ENCODE measurements at regions not wholly inside any gene's neighbourhood (a gene's known extent, or its start where the extent isn't known, plus 50 kb on each side); places are given as distances from the start of the nearest gene placed in this dataset.

DNA sequence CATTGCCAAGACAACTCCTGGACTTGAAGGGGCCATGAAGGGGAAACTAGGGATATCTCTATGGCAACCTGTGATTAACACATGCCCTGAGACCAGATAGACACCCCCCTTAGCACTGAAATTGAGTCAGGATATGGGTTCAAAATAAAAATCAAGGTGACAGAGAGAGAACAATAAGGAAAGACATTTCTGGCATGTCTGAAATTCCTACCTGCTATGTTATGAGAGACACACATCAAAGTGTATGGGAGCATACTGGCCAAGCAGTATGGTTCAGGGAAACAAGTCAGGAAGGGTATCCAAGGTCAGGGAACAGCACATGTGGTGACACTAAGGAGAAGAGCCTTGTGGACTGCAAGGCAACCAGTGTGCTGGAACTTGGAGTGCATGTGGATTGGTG is 388.7 kb downstream of the SHQ1 start:
- no peak for DNase-seq (ENCODE audit: low read depth)

DNA sequence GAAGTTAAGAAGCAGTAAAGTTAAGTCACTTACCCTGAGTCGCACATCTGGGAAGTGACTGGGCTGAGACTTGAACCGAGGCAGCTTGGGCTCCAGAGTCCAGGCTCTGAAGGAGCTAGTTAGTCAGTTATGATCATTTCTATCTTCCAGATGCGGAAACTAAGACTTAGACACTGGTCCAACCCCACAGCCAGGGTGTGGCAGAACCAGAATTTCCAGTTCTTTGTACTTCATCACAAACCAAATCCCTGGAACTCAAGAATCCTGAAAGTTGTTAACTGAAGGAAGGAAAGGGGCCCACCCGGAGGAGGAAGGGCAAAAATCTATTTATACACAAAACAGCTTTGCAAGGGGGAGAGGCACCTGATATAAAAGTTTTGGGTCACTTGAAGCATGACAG is 389.9 kb downstream of the SHQ1 start:
- DNase-seq (ENCODE audit: low read depth): no peak

DNA sequence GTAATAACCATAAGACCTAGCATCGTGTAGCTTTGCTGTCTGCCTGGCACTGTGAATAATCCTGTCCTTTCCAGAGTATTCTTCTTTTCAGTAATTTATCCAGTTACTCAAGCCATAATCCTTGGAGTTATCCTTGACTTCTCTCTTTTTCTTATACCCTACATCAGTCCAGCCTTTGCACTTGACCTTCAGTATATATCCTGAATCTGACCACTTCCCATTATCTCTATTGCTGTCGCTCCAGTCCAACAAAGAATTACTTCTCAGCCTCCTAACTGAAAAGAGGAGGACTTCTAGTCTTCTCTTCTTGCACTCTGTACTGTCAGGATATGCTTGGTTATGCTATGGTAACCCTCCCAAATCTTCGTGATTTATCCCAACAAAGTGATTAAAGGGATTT is 393.8 kb downstream of the SHQ1 start:
- DNase-seq (ENCODE audit: low read depth): no peak

DNA sequence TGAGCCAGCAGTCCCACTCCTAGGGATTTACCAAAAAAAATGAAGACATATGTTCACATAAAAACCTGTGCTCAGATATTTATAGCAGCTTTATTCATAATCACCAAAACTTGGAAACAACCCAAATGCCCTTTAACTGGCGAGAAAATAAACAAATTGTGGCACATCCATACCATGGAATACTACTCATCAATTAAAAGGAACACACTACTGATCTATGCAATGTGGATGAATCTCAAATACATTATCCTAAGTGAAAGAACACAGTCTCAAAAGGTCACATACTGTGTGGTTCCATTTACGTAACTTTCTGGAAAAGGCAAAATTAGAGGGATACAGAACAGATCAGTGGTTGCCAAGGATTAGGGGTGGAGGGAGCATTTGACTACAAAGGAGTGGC is 394.5 kb downstream of the SHQ1 start:
- DNase-seq (ENCODE audit: low read depth): no peak

DNA sequence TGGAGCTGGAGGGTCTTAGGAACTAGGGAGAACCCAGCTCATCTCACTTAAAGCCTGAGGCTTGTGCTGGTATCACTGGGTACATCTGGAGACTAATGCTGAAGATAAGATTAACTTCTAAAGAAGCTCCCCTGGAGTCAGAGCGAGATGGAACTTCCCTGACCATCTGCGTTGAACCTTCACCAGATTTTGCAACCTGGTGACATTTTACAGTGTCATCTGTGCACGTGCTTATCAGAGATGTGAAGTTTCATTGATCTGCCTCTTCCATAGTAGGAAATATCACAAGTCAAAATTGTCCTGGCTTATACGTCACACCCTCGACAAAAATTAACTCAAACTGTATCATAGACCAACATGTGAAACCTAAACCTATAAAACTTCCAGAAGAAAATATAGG is 395.5 kb downstream of the SHQ1 start:
- no peak for DNase-seq (ENCODE audit: low read depth)

DNA sequence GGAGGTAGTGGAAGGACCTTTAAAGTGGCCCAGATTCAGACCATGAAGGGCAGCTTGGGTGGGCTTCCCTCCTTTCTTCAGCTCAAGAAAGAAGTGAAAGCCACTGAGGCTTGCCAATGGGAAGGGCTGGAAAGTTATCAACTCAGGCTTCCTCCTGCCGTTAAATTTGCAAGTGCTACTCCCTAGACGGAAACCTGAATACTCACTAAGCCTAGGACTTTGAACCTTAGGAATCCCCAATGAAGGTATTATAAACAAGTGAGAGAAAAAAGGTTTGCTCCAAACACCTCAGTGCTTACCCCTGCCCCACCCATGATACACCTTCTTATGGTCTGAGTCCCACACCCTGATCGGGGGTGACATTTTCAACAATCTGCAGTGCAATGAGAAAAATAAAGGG is 396.4 kb downstream of the SHQ1 start:
- DNase-seq (ENCODE audit: low read depth): no peak

DNA sequence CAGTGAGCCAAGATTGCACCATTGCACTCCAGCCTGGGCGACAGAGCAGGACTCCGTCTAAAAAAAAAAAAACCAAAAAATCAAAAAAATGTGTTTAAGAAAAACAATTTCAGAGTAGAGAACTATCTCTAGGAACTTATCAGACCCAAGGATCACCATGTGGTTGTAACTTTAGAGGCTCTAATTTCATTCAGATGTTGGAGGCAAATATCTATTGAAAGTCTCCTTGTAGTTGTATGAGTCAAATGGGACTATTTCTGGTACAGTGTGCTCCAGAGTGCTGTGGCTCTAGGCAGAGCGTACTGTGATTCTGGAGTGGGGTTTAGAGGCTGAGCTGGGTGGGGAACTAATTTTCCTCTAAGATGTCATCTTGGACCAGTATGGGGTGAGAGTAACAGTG is 398.7 kb downstream of the SHQ1 start:
- DNase-seq (ENCODE audit: low read depth): no peak

DNA sequence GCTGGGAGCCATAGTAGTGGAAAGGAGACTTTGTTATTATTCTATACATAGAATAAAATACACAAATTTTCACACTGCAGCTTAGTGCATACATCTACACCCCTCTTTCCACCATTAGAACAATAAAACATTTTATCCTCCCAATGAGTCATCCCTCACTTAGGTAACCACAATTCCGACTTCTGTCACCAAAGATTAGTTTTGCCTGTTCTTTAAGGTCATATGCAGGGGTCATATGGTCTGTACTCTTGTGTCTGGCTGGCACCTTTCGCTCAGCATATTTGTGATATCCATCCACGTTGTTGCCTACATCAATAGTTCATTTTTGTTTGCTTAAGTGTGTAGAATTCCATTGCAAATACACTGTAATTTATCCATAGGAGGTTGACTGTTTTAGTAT is 399.4 kb downstream of the SHQ1 start:
- DNase-seq (ENCODE audit: low read depth): no peak

DNA sequence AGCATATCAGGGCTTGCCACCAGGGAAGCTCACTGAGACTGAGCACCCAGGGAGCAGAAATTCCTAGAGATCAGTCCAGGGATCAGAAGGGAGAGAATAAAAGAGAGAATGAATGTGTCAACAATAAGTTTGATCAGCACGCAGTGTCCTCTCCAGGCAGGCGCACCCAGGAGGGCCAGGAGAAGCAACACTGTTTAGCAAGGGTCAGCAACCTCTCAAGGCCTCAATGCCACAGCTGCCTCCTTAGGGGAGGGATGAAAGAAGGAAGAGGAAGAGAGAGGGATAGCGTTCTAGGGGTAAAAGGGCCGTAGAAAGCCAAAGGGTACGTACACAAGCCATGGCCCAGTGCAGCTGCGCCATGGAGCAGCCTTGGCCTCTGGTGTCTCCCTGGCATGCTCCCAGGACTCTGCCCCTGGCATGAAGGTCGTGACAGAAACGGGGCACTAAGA is 399.8 kb downstream of the SHQ1 start:
- DNase-seq (ENCODE audit: low read depth): no peak

DNA sequence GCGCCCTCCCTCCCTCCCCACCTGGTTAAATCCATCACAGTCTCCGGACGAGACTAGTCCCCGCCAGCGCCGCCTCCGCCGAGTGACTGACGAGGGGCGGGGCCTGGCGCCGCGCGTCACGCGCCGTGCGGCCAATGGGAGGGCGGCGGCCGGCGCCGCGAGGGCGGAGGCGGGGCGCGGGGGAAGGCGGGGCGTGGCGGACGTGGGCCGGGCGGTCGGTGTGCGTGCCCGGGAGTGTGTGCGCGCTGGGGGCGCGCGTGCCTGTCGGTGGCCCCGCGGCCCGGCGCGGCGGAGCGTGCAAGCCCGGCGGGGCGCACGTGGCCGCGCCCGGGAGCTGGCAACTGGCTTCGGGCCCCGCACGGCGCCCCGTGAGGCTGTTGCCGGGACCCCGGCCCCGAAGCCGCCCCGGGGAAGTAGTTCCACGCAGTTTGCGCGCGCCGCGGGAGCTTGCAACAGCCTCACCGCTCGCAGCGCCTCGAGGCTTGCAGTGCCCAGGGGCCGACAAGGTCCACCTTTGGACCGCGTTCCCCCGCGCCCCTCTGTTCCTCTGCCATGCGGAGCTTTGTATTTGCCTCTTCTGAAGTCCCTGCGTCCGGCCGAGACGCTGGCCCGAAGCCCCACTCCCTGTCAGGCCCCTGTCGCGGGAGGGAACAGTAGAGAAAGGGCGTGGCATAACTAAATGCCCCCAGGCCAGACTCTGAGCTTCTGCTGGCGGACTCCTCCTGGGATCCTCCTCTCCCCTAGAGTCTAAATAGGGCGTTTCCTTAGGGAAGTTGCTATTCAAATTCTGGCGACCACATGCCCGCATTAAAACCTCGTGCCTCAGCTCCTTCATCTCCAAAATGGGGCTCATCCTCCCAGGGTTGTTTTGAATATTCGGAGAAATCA is 400.9 kb downstream of the SHQ1 start:
- peak; percentile 92 for DNase-seq (ENCODE audit: low read depth)

DNA sequence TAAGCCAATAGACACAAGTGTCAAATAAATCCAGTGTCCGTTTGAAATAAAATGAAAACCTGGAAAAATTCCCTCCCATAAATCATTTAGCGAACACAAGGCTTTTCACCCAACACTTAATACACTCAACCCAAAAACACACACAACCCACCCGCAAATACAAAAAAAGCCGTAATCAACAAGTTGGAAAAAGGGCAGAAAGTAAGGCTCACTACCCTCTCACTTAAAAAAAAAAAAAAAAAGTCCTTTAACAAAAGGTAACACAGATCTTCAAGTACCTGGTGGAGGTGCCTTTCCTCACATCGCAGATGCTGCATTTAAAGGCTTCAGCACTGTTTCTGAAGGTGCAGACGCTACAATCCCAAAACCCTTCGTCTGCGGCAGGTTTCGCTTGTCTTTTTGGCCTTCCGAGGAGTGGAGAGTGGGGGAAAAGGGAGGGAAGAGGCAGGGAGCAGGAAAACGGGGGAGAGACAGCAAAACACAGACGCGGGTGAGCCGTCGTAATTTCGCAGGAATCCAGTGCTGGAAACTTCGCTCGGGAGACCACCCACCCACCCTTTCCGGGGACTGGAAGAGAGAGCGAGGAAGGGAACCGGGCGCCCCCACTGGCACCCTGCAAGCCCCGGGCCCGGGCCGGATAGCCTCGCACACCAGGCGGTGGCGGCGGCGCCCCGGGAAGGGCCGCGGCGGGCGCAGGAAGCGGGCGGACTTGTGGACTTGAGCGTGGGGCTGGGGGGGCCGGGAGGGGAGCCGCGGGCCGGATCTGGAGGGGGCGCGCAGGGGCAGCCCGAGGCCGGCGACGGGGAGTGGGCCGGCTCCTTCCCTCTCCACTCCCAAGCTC is 401.8 kb downstream of the SHQ1 start, which contains the start of gene RYBP:
Gene RYBP, minus strand, starts transcription at position 404 of the 841 bp plus-strand sequence.
- DNase-seq (ENCODE audit: low read depth): peak; percentile 17

DNA sequence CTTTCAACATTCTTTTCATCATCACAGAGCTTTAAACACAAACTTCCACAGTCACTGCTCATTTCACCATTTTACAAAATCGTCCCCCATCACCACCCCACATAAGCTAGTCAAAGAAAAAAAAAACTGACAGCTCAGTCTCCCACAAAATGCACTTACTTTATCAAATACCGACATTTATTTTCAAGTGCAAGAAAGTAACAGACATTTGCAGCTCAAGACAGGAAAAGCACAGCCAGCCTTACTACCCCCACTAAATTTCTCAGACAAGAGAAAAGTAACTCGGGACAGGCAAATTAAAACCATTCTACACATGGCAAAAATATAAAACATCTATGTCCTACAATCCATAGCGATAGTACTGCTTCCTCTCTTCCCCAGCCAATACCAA is 402.4 kb downstream of the SHQ1 start:
- DNase-seq (ENCODE audit: low read depth): no peak

DNA sequence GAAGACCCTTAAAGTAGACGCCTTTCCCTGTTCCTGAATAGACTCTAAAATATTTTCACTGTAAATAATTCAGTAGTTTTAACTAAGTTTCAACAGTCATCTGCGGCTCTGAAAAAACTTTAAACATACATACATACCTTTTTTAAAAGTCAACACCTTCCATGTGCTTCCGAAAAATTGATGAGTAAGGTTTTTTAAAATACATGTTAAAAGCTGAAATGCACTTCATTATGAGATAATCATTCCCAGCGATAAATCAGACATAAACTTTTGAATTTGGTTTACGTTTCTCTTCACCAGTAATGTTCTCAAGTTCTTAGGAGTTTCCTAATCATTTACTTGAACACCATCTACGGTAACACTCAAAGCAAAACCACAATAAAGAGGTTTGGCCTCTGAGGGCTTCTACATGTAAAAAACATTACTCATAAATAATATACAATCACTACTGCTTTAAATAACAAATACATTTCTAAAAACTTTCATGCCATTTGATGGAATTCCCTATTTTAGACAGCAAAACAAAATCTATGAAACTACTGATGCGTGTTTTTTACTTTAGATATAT is 403.5 kb downstream of the SHQ1 start:
- DNase-seq (ENCODE audit: low read depth): no peak

DNA sequence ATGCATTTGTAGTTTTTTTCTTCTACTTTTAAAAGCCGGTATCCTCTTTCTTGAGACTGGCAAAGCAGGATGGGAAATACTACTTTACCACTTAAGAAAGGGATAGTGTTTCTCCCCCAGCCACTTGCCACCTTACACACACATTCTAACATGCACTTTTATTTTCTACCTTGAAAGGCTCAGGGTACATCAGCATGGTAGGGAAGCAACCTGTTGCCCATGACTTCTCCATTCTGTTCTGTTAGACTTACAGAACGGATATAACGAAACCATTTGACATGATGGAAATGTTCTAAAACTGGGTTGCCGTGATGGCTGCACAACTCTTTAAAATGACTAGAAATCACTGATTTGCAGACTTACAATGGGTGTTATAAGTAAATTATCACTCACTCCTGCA is 405.5 kb downstream of the SHQ1 start:
- no peak for DNase-seq (ENCODE audit: low read depth)

DNA sequence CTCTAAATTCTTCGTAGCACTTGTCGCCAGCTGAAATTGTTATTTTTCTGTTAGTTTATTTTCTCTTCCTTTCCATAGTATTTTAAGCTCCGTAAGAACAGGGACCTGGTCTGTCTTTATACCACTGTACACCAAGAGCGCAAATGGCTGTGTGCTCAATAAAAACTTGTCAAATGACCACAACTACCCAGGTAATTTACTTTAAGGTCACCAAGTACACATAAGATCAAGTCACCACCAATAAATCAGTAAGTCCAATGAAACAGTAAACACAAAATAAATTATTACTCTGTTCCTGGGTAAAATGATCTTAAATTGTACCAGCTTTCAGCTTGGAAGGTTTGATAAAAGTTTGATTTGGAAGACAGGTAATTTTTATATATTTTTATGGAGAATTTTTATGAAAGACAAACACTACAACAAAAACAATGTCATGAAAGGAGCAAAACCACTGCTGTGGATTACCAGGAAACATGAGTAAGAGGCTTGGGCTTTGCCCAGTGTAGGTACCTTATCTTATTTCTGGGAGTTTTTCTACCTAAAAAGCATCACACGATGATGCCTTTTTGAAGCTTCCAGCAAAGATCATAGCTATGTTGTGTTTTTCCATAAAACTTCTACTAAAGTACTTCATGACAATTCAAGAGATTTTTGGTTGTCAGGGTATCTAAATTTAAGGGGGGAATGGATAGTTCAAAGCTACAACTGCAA is 406.8 kb downstream of the SHQ1 start:
- no peak for DNase-seq (ENCODE audit: low read depth)

DNA sequence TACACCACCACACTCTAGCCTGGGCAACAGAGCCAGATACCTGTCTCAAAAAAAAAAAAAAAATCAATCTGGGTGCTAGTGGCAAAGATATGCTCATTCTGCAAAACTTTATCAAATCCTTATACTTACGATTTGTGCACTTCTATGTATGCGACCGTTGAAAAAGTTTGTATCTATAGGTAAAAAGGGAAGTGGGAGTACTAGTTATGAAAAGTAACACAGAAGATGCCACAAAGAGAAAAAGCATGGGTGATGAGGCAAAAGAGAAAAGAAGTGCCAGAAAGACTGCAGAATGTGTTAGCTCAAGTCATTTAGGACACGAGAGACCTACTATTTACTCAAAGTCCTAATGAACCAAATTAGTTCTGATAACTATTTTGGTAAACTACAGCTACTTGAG is 407.8 kb downstream of the SHQ1 start:
- no peak for DNase-seq (ENCODE audit: low read depth)

DNA sequence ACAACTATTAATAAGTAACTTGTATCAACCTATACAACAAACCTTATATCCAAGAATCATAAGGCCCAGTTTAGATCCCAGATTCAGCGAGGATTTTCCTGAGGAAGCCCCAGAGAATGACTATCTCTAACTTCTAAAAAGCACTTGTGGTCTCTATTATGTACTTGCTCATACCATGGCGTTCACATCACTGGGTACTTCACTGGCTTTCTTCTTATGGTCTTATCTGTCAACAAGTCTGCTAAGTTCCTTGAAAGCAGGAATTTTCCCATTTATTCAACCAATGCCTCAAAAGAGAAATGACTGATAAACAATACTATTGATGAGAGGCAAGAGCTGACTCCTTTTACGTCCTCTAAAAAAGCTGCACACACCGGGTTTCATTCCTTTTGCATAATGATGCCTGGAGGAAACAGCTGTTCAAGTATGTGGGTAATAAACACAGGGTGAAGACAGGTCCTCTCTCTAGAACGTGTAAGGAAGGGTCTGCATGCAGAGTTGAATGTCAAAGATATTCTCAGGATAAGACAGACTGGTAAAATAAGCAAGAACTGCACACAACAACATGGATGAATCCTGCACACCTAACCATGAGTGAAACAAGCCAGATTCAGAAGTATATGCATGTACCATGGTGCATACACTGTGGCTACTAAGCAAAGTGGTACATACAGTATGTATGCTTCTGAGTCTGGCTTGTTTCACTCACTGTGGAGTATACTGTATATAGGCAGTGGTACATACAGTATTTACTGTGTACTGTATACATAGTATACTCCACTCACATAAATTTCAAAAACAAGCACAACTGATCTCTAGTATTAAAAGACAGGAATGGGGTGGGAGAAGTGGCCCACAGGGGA is 408.7 kb downstream of the SHQ1 start:
- no peak for DNase-seq (ENCODE audit: low read depth)

DNA sequence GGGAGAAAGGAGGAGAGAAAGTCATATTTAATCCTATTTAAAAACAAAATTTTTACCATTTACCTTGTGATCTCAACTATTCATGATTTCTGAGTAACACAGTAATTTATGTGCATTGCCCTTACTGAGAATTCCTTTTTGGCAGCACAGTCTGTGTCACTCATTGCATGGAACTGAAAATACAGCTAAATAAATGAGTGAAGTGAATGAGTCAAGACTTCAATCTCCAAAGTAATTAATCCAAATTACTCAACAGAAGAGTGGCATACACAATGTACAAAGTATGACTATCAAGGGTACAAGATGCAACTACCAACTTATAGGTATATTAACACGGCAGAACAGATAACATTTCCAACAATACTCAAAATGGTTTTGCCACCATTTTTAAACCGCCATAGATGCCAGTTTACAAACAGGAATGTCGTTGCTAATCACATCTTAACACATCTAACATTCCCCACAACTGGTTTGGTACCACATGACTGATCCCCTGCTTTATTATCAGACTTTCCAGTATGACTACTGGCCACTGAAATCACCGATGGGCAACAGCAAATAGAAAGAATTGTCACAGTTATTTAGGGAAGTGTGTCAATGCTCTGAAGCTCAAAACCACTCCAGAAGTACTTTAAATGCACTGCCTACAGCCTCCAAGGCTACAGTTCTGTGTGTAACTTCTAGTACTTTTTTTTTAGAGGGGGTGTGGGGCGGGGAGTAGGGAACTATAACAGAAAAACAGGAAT is 410.4 kb downstream of the SHQ1 start:
- DNase-seq (ENCODE audit: low read depth): no peak

DNA sequence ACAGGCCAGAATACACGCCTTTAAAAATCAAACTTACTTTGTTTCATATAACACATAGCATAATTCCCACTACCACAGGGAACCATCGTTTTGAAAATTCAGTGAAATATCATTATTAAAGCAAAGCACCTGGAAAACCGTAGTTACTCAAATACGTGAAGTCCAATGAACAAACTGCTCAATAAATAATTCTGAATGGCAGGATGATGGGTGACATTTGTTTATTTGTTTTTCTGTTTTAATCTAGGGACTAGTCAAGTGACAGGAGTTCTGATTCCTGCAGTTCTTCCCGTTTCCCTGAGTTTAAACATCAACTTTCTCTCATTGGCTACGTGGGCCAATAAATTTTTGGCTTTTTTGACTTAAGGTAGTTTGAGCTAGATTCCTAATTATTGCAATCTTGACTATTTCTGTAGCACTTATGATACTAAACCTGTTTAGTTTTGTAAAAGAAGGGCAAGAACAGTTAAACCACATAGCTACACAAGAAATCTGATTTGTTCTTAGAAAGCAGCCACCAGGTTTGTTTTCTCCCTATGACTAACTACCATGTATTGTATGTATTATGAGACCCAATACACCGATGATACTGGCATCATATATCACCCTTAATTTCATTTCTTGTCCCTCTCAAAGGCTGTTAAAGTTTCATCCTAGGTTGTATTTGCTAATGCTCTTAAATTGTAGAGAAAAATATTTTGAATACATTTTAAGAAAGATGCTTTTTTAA is 411.2 kb downstream of the SHQ1 start:
- no peak for DNase-seq (ENCODE audit: low read depth)

DNA sequence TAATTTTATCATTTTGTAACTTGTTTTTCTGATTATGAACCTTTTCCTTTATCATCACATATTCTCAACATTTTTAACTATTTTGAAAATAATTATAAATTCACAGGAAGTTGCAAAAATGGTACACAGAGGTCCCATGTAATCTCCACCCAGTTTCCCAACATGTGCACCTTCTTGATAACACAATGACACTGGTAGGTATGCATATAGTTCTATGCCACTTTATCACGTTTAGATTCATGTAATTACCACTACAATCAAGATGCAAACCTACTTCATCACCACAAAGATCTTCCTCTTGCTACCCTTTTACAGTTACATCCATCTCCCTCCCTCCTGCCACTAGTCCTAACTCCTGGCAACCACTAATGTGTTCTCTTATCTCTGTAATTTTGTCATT is 413.9 kb downstream of the SHQ1 start:
- no peak for DNase-seq (ENCODE audit: low read depth)

All from stimulated activated CD4-positive, alpha-beta T cell treated with anti-CD3 and anti-CD28 coated beads, Interleukin-2, amount 100 ng/mL, for 4 hours (primary cell).